Muscle of leg (tissue), 3 donors: ENCODE measurements at regions not wholly inside any gene's neighbourhood (a gene's known extent, or its start where the extent isn't known, plus 50 kb on each side); places are given as distances from the start of the nearest gene placed in this dataset.
"Not testable (repeated sequence)": the region's sequence is repeated elsewhere in the genome, so short reads cannot be mapped to it uniquely, and the experiment has no call there.

Experiments
- DNase-seq: peaks from one replicate; pipeline ENCODE4 v3.0.0; 2013
- H3K27ac ChIP-seq: one replicate; pipeline ENCODE4 v1.5.1; 2013; ENCODE audit warnings: mild to moderate bottlenecking, low read length, control low read depth
- H3K27me3 ChIP-seq: one replicate; pipeline ENCODE4 v1.6.1; 2013; ENCODE audit warnings: low read length; ENCODE audit not compliant: control insufficient read depth, insufficient read depth
- H3K36me3 ChIP-seq: one replicate; pipeline ENCODE4 v1.6.1; 2013; ENCODE audit warnings: low read length; ENCODE audit not compliant: control insufficient read depth, insufficient read depth
- H3K4me1 ChIP-seq: one replicate; pipeline ENCODE4 v1.6.1; 2013; ENCODE audit warnings: low read length; ENCODE audit not compliant: control insufficient read depth, insufficient read depth
- H3K4me3 ChIP-seq: one replicate; pipeline ENCODE4 v1.5.1; 2013; ENCODE audit warnings: low read length, control low read depth
- H3K9me3 ChIP-seq: replicated peaks from 2 replicates; pipeline ENCODE4 v1.6.1; 2013; ENCODE audit warnings: low read depth, low read length; ENCODE audit not compliant: control insufficient read depth
- WGBS: methylation state at CpG from one replicate; pipeline ENCODE4 v1.1.5; 2013; ENCODE audit warnings: missing lambda C conversion rate; ENCODE audit not compliant: insufficient coverage; 5-methylcytosine and 5-hydroxymethylcytosine counted together

DNA sequence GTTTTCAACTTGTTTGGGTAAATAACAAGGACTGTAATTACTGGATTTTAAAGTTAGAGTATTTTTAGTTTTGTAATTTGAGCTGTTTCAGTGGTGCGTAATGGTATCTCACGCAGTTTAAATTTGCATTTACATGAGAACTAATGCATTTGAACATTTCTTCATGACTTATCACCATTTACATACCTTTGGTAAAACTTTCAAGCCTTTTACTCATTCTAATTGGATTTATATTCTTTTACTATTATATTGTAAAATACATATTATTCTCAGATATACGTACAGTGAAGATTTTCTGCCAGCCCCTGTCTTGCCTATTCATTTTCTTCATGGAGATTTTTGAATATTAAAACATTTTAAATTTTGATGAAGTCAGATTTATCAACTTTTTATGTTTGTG lies 703.8 kb downstream of the MECOM start:
- no CpG with 5 or more reads among the region's 3 CpGs for WGBS
- no peak for DNase-seq
- no peaks in the 10 kb centered on the region for H3K27me3 ChIP-seq
- no peaks in the 10 kb centered on the region for H3K4me1 ChIP-seq
- no peak overlapping the region for H3K4me3 ChIP-seq
- no peak overlapping the region for H3K27ac ChIP-seq
- H3K9me3 ChIP-seq: no peaks in the 10 kb centered on the region
- no peaks in the 10 kb centered on the region for H3K36me3 ChIP-seq

DNA sequence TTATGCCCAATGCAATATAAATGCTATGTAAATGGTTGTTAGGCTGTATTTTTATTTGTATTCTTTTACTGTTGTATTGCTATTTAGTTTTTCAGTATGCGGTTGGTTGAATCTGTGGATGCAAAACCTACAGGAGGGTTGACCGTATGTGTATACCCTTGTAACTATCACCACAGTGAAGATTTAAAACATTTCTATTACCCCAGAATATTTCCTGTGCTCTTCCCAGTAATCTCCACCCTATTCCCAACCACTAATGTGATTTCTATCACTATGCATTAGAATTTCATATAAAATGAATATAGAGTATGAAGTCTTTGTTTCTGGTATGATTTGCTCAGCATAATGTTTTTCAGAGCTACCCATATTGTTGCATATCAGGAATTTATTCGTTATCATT lies 705.0 kb downstream of the MECOM start:
- Histone ChIP-seq H3K9me3 (peaks cover 4% of the 10 kb centered on the region), H3K4me3 (no peak overlapping the region), H3K27me3 (no peaks in the 10 kb centered on the region), H3K27ac (no peak overlapping the region), H3K4me1 (no peaks in the 10 kb centered on the region), H3K36me3 (no peaks in the 10 kb centered on the region)
- DNase-seq: no peak
- no CpG with 5 or more reads among the region's 3 CpGs for WGBS

- WGBS: 54% methylated on average over 2 of the region's 8 CpGs
- H3K9me3 ChIP-seq: peaks cover 4% of the 10 kb centered on the region
- DNase-seq: no peak
Observed at GRCh38 chr3:168956076-168956475, 707.4 kb downstream of the MECOM start.

DNA sequence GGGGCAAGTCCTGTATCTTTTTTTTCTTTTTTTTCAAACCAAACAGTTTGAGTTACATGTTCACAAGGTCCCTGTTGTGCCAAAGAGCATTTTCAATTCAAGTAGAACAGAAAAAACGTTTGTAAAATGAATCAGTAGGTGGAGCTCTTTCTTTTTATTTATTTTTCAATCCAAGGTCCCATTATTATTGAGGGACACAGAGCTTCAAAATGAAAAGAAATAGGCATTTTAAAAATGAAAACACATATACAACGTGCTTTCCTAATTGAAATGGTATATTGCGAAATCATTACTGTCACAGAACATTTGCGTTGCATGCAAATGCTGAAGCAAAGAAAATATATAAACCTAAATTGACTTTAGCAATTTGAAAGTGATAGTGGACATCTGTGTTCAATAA lies 711.0 kb downstream of the MECOM start:
- Histone ChIP-seq H3K27ac (no peak overlapping the region), H3K36me3 (no peaks in the 10 kb centered on the region), H3K4me3 (no peak overlapping the region), H3K4me1 (no peaks in the 10 kb centered on the region), H3K9me3 (peaks cover 4% of the 10 kb centered on the region), H3K27me3 (no peaks in the 10 kb centered on the region)
- DNase-seq: peak; percentile 25
- WGBS: no CpG with 5 or more reads among the region's 4 CpGs

More at GRCh38 chr3:168956076-168956475, 707.4 kb downstream of the MECOM start:
- no peak overlapping the region for H3K27ac ChIP-seq
- no peaks in the 10 kb centered on the region for H3K27me3 ChIP-seq
- H3K36me3 ChIP-seq: no peaks in the 10 kb centered on the region
- no peak overlapping the region for H3K4me3 ChIP-seq
- no peaks in the 10 kb centered on the region for H3K4me1 ChIP-seq

- peaks cover 4% of the 10 kb centered on the region for H3K9me3 ChIP-seq
- H3K27ac ChIP-seq: no peak overlapping the region
- WGBS: 79% methylated on average over 1 of the region's 3 CpGs
- no peak overlapping the region for H3K4me3 ChIP-seq
- DNase-seq: no peak
- H3K36me3 ChIP-seq: no peaks in the 10 kb centered on the region
- H3K27me3 ChIP-seq: no peaks in the 10 kb centered on the region
- H3K4me1 ChIP-seq: no peaks in the 10 kb centered on the region
Observed at GRCh38 chr3:168951884-168952283, 711.6 kb downstream of the MECOM start.

DNA sequence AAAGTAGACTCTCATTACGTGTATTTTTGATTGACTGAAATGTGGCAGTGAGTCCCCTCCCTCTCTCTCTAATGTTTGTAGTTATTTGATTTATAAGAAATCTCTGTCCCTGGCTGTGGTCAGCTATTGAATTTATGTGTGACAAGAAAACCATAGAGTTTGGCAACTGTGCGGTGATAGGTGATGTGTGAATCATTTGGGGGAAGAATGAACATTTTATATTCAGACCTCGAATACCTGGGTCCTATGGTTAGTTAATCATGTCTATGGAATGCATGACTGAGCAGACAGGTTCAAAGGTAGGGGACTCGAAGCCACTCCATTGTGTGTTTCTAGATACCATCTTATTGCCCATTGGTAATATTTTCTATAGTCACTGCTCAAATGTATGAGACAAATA lies 712.1 kb downstream of the MECOM start:
- 83% methylated on average over 1 of the region's 4 CpGs for WGBS
- H3K36me3 ChIP-seq: no peaks in the 10 kb centered on the region
- no peaks in the 10 kb centered on the region for H3K27me3 ChIP-seq
- H3K27ac ChIP-seq: no peak overlapping the region
- no peaks in the 10 kb centered on the region for H3K4me1 ChIP-seq
- H3K9me3 ChIP-seq: peaks cover 4% of the 10 kb centered on the region
- DNase-seq: no peak
- H3K4me3 ChIP-seq: no peak overlapping the region

GRCh38 chr3:168950622-168951021 lies 712.9 kb downstream of the MECOM start:
- H3K27ac ChIP-seq: no peak overlapping the region
- peaks cover 4% of the 10 kb centered on the region for H3K9me3 ChIP-seq
- no CpG with 5 or more reads among the region's 1 CpG for WGBS
- DNase-seq: no peak
- H3K36me3 ChIP-seq: no peaks in the 10 kb centered on the region
- H3K27me3 ChIP-seq: no peaks in the 10 kb centered on the region
- no peaks in the 10 kb centered on the region for H3K4me1 ChIP-seq
- no peak overlapping the region for H3K4me3 ChIP-seq

GRCh38 chr3:168939651-168940238 lies 723.8 kb downstream of the MECOM start:
- peaks cover 4% of the 10 kb centered on the region for H3K9me3 ChIP-seq
- WGBS: no CpG with 5 or more reads among the region's 1 CpG
- H3K27me3 ChIP-seq: no peaks in the 10 kb centered on the region

GRCh38 chr3:168933614-168934013 lies 729.9 kb downstream of the MECOM start:
- no peak for DNase-seq
- H3K36me3 ChIP-seq: no peaks in the 10 kb centered on the region
- WGBS: 90% methylated on average over 3 of the region's 5 CpGs
- H3K4me1 ChIP-seq: no peaks in the 10 kb centered on the region
- H3K9me3 ChIP-seq: peaks cover 4% of the 10 kb centered on the region
- H3K4me3 ChIP-seq: no peak overlapping the region
- H3K27ac ChIP-seq: no peak overlapping the region
- H3K27me3 ChIP-seq: no peaks in the 10 kb centered on the region

More at GRCh38 chr3:168939651-168940238, 723.8 kb downstream of the MECOM start:
- H3K27ac ChIP-seq: no peak overlapping the region
- no peaks in the 10 kb centered on the region for H3K4me1 ChIP-seq
- H3K4me3 ChIP-seq: no peak overlapping the region
- no peaks in the 10 kb centered on the region for H3K36me3 ChIP-seq
- no peak for DNase-seq

GRCh38 chr3:168929997-168930396 lies 733.5 kb downstream of the MECOM start:
- not testable (repeated sequence) for DNase-seq, H3K4me3 ChIP-seq, H3K27ac ChIP-seq, H3K27me3 ChIP-seq, H3K36me3 ChIP-seq, H3K9me3 ChIP-seq, H3K4me1 ChIP-seq
- 31% methylated on average over 3 of the region's 3 CpGs for WGBS

GRCh38 chr3:168926426-168926825 lies 737.1 kb downstream of the MECOM start:
- no peaks in the 10 kb centered on the region for H3K27me3 ChIP-seq
- H3K9me3 ChIP-seq: no peaks in the 10 kb centered on the region
- no peak overlapping the region for H3K4me3 ChIP-seq
- no peaks in the 10 kb centered on the region for H3K4me1 ChIP-seq
- no peaks in the 10 kb centered on the region for H3K36me3 ChIP-seq
- no CpG with 5 or more reads among the region's 1 CpG for WGBS
- no peak overlapping the region for H3K27ac ChIP-seq
- DNase-seq: no peak
